HEK293 (cell line): ENCODE measurements at regions not wholly inside any gene's neighbourhood (a gene's known extent, or its start where the extent isn't known, plus 50 kb on each side); places are given as distances from the start of the nearest gene placed in this dataset.

Source experiments
- HOXA7 ChIP-seq: sonication (generic); formaldehyde crosslinking; IDR thresholded peaks from 2 replicates; pipeline ENCODE4 v1.8.1; 2022; ENCODE audit warnings: missing genetic modification reagents, borderline replicate concordance
- ZNF274 ChIP-seq, 2 experiments: fragments of 200-500 bp in 1 of 2; fragments of 450-650 bp in 1 of 2; sonication (Bioruptor generic) in 1 of 2; formaldehyde crosslinking in 1 of 2; IDR thresholded peaks; 2 replicates each; pipeline versions ENCODE4 v1.5.1 to v1.6.1; 2014 to 2016; ENCODE audit warnings: borderline replicate concordance in 1 of 2, inconsistent platforms in 1 of 2, low read length in 1 of 2, missing biosample characterization in 1 of 2, missing genetic modification characterization in 1 of 2
- TF ChIP-seq, protein P1 (sequence below): fragments of 450-650 bp; formaldehyde crosslinking; IDR thresholded peaks from 2 replicates; pipeline ENCODE4 v1.5.1; 2016; ENCODE audit warnings: missing biosample characterization, missing genetic modification characterization

DNA sequence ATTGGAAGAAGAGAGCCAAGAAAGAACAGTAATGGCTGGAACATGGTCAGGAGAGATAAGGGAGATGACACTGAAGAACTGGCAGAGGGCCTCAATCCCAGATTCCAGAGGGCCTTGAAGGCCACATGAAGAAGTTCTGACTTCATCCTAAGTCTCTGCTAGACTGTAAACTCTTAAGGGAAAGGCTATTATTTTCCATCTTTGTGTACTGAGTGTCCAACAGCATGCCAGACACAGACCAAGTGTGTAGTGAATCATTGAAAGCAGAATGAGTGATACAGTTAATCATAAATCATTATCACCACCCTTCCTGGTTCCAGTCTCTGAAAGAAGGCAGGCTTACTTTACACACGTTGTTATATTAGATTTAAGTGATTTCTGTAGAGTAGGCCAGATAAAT lies 185.3 kb upstream of the C11orf87 start:
- TF ChIP-seq, protein P1, sequence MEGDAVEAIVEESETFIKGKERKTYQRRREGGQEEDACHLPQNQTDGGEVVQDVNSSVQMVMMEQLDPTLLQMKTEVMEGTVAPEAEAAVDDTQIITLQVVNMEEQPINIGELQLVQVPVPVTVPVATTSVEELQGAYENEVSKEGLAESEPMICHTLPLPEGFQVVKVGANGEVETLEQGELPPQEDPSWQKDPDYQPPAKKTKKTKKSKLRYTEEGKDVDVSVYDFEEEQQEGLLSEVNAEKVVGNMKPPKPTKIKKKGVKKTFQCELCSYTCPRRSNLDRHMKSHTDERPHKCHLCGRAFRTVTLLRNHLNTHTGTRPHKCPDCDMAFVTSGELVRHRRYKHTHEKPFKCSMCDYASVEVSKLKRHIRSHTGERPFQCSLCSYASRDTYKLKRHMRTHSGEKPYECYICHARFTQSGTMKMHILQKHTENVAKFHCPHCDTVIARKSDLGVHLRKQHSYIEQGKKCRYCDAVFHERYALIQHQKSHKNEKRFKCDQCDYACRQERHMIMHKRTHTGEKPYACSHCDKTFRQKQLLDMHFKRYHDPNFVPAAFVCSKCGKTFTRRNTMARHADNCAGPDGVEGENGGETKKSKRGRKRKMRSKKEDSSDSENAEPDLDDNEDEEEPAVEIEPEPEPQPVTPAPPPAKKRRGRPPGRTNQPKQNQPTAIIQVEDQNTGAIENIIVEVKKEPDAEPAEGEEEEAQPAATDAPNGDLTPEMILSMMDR (tag by site-specific recombination) = no peak
- TF ChIP-seq HOXA7 (no peak), ZNF274 (IDR thresholded peaks at IDR 0.05; ENCODE audit: low read length) (no peak), ZNF274 (tag by site-specific recombination; IDR thresholded peaks at IDR 0.05; ENCODE audit: borderline replicate concordance) (no peak)
